Osteocyte (in vitro differentiated cells): ENCODE measurements at regions not wholly inside any gene's neighbourhood (a gene's known extent, or its start where the extent isn't known, plus 50 kb on each side); places are given as distances from the start of the nearest gene placed in this dataset.

Source experiments
- DNase-seq: peaks from one replicate; pipeline ENCODE4 v3.0.0; 2021; ENCODE audit warnings: mixed read lengths; ENCODE audit not compliant: unreplicated experiment; ENCODE audit errors: extremely low spot score
- H3K27ac Mint-ChIP-seq: one replicate; pipeline ENCODE4 v1.8.0; 2021; ENCODE audit warnings: mild to moderate bottlenecking, mixed read lengths; ENCODE audit not compliant: unreplicated experiment
- H3K27me3 Mint-ChIP-seq: one replicate; pipeline ENCODE4 v1.8.0; 2021; ENCODE audit warnings: mixed read lengths; ENCODE audit not compliant: unreplicated experiment
- H3K36me3 Mint-ChIP-seq: one replicate; pipeline ENCODE4 v1.8.0; 2021; ENCODE audit warnings: mixed read lengths; ENCODE audit not compliant: unreplicated experiment
- H3K4me1 Mint-ChIP-seq: one replicate; pipeline ENCODE4 v1.8.0; 2021; ENCODE audit warnings: mixed read lengths; ENCODE audit not compliant: unreplicated experiment
- H3K4me3 Mint-ChIP-seq: one replicate; pipeline ENCODE4 v1.8.0; 2021; ENCODE audit warnings: mild to moderate bottlenecking, moderate library complexity, mixed read lengths; ENCODE audit not compliant: unreplicated experiment
- H3K9me3 Mint-ChIP-seq: one replicate; pipeline ENCODE4 v1.8.0; 2021; ENCODE audit warnings: mixed read lengths; ENCODE audit not compliant: unreplicated experiment
- CTCF ChIP-seq: fragments of 200-600 bp; sonication (generic); IDR thresholded peaks from 2 replicates; pipeline ENCODE4 v1.5.0; 2021; ENCODE audit warnings: antibody characterized with exemption, mild to moderate bottlenecking, moderate library complexity

- Mint-ChIP-seq H3K27me3 (peaks cover 5% of the 10 kb centered on the region), H3K9me3 (no peaks in the 10 kb centered on the region), H3K4me1 (peaks cover 18% of the 10 kb centered on the region), H3K36me3 (no peaks in the 10 kb centered on the region), H3K27ac (no peak overlapping the region), H3K4me3 (no peak overlapping the region)
- DNase-seq: no peak
- no peak for TF ChIP-seq CTCF
Measured at GRCh38 chr9:129270205-129270604, 92.1 kb upstream of the IER5L start.

GRCh38 chr9:129267141-129267540 lies 89.1 kb upstream of the IER5L start:
- no peak for DNase-seq
- H3K9me3 Mint-ChIP-seq: no peaks in the 10 kb centered on the region
- H3K4me1 Mint-ChIP-seq: peaks cover 17% of the 10 kb centered on the region
- H3K27ac Mint-ChIP-seq: no peak overlapping the region
- peaks cover 4% of the 10 kb centered on the region for H3K27me3 Mint-ChIP-seq
- no peaks in the 10 kb centered on the region for H3K36me3 Mint-ChIP-seq
- no peak for TF ChIP-seq CTCF
- H3K4me3 Mint-ChIP-seq: no peak overlapping the region

GRCh38 chr9:129266536-129266935 lies 88.5 kb upstream of the IER5L start:
- DNase-seq: no peak
- H3K4me1 Mint-ChIP-seq: peaks cover 12% of the 10 kb centered on the region

GRCh38 chr9:129264388-129264787 lies 86.3 kb upstream of the IER5L start:
- H3K4me1 Mint-ChIP-seq: no peaks in the 10 kb centered on the region
- H3K27ac Mint-ChIP-seq: no peak overlapping the region
- no peaks in the 10 kb centered on the region for H3K9me3 Mint-ChIP-seq
- no peak for DNase-seq
- H3K4me3 Mint-ChIP-seq: no peak overlapping the region
- peaks cover 7% of the 10 kb centered on the region for H3K27me3 Mint-ChIP-seq
- no peaks in the 10 kb centered on the region for H3K36me3 Mint-ChIP-seq
- TF ChIP-seq CTCF: no peak

More at GRCh38 chr9:129266536-129266935, 88.5 kb upstream of the IER5L start:
- H3K36me3 Mint-ChIP-seq: no peaks in the 10 kb centered on the region
- peaks cover 4% of the 10 kb centered on the region for H3K27me3 Mint-ChIP-seq
- H3K9me3 Mint-ChIP-seq: no peaks in the 10 kb centered on the region
- no peak overlapping the region for H3K4me3 Mint-ChIP-seq
- TF ChIP-seq CTCF: no peak
- H3K27ac Mint-ChIP-seq: no peak overlapping the region

- Mint-ChIP-seq H3K27ac (no peak overlapping the region), H3K36me3 (no peaks in the 10 kb centered on the region), H3K9me3 (no peaks in the 10 kb centered on the region), H3K4me1 (peaks cover 4% of the 10 kb centered on the region), H3K4me3 (no peak overlapping the region), H3K27me3 (peaks cover 11% of the 10 kb centered on the region)
- no peak for TF ChIP-seq CTCF
- DNase-seq: no peak
Measured at GRCh38 chr9:129263836-129264235, 85.8 kb upstream of the IER5L start.
